Thyroid gland (tissue), 4 donors: ENCODE measurements at regions not wholly inside any gene's neighbourhood (a gene's known extent, or its start where the extent isn't known, plus 50 kb on each side); places are given as distances from the start of the nearest gene placed in this dataset.

ENCODE experiments used
- CTCF ChIP-seq, 6 experiments: fragments of 200-600 bp in 3 of 6; fragments of 450-650 bp in 3 of 6; sonication (generic) in 3 of 6; IDR thresholded peaks; one replicate each; pipeline ENCODE4 v1.5.1; 2016 to 2019; ENCODE audit warnings: antibody characterized with exemption in 6 of 6, mild to moderate bottlenecking in 2 of 6, inconsistent platforms in 1 of 6, moderate library complexity in 1 of 6
- POLR2A ChIP-seq, 2 donors: fragments of 450-650 bp; IDR thresholded peaks; one replicate each; pipeline ENCODE4 v1.6.1; 2017; ENCODE audit warnings: antibody characterized with exemption in 2 of 2, mild to moderate bottlenecking in 2 of 2, moderate library complexity in 1 of 2

- TF ChIP-seq CTCF (IDR thresholded peaks at IDR 0.05) (no peak), POLR2A (IDR thresholded peaks at IDR 0.05) (no peak)
Measured at GRCh38 chr12:13591488-13591887, 389.9 kb downstream of the GRIN2B start.
